NCI-H82 (cell line): ENCODE measurements at regions not wholly inside any gene's neighbourhood (a gene's known extent, or its start where the extent isn't known, plus 50 kb on each side); places are given as distances from the start of the nearest gene placed in this dataset.
"Not testable (repeated sequence)": the region's sequence is repeated elsewhere in the genome, so short reads cannot be mapped to it uniquely, and the experiment has no call there.

Source experiments
- DNase-seq: peaks from one replicate; lab custom pipeline; 2025; lab: John Stamatoyannopoulos, UW

GRCh38 chr6:25124216-25124715 is 154.9 kb upstream of the CARMIL1 start:
- no peak for DNase-seq

DNA sequence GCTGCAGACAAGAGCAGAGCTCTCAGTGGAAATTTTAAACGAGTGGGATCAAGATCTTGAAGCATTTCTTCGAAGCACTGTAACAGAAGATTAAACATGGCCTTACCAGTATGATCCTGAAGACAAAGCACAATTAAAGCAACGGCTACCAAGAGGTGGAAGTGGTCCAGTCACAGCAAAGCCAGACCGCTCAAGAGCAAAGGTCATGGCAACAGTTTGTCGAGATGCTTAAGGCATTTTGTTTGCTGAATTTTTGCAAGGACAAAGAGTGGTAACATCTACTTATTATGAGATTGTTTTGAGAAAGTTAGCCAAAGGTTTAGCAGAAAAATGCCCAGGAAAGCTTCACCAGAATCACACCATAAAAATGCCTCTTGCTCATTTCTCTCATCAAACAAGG is 153.4 kb upstream of the CARMIL1 start:
- DNase-seq: no peak

DNA sequence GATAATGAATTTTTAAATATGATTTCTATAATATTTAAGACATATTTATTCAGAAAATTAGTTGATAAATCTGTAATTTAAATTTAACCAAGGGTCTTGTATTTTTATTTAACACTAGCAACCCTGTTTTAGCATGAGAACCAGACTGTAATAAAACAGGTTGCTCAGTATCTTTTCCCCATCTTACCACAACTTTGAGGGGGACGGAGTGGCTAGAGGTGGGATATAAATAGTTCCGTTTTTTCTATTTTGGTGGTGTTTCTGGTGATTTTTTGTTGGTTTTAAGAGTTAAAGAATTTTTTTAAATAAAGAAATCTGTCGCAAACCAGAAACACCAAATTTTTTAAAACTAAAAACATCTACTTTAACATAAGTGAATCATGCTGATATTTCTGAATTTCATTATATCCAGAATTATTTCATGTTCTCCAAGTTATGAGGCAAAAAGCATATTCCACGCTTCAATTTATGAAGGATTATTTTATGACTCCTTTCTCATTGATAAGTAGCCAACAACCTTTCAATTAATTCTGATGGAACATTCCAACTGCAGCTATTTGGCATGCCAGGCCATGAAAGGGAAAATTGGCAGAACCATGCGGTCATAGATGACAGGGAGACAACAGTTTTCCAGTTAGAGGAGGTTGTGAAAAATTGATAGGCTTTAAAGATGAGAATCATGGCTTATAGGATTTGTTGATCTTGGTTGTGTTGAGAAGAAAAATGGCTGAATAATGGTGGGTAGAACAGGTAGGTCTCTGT is 151.9 kb upstream of the CARMIL1 start:
- DNase-seq: no peak

DNA sequence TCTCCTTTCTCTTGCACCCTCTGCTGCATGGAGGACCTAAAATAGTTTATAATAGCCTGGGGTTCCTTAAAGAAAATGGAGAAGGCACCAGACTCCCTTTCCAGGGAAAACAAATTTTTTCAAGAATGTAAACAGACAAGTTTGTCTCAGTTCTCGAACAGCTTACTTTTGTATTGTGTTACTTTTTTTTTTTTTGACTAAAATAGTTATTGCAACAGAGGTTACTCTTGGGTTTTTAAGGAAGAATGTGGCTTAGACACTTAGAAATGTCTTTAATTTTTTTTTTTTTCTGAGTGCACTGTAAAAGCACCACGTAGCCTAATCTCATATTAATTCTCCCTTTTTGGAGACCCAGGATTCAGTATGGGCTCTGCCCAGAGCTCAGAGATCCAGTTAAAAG is 148.7 kb upstream of the CARMIL1 start:
- no peak for DNase-seq

DNA sequence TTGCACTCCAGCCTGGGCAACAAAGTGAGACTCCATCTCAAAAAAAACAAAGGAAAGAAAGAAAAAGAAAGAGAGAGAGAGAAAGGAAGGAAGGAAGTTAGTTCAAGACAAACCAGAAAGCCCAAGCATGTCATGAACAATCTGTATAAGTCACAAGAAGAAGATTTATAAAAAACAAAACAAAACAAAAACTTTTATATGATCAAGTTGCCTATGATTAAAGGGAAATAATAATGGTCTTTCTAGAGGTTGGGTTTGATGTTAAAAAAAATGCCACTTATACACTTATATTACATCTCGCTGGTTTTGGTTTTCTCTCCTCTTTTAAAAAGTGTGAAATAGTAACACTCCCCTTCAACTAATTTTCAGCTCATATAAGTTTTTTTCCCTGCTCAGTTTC is 146.2 kb upstream of the CARMIL1 start:
- no peak for DNase-seq

DNA sequence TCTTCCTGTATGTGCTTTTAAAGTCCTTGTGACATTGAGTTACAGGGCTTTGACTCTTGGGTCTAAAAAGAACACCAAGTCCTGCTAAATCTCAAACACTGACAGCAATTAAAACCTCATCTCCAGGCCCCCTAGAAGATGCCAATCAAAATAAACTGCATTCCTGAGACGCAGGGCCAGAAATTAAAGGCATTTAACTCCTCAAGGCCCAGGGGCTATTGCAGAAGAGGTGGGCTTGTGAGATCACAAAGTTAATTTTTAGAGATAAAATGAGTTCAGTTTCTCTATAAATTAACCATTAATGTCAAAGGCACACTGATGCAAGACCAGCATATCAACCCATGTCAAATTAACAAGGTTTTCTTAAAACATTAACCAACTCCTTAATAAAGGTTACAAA is 145.6 kb upstream of the CARMIL1 start:
- DNase-seq: no peak

- no peak for DNase-seq
Measured at GRCh38 chr6:25136854-25137253, 142.3 kb upstream of the CARMIL1 start.

- no peak for DNase-seq
Measured at GRCh38 chr6:25137480-25137879, 141.7 kb upstream of the CARMIL1 start.

- DNase-seq: no peak
Measured at GRCh38 chr6:25137916-25138232, 141.3 kb upstream of the CARMIL1 start.

DNA sequence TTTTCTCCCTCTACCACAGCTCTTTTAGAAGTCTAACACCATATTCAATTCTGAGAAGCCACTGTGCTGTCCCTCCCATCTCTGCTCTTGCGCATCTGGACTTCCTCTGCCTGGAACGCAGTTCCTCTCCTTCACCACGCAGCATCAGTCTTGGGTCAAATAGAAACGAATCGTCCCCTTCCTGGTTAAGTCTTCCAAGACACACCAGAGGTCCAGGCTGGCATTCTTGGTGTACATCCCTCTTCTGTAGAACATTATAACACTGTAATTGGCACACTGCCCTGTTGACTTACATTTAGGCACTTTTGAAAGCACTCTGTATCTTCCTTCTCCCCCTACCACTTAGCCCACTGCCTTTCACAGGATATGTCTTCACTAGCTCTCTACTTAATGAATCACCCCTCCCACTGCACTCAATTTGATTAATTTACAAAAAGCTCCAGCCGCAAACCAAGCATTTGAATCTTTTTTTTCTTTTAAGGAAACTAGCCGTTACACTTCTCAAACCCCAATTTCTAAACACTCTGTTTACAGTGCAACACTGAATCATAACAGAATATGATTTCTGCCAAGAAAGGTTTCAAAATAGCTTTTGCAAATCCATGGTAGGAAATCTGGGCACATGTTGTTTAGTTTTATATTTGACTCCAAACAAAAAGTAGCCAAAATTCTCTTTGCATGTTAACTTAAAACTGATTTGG is 140.8 kb upstream of the CARMIL1 start:
- no peak for DNase-seq

GRCh38 chr6:25138934-25139415 is 140.2 kb upstream of the CARMIL1 start:
- DNase-seq: no peak

DNA sequence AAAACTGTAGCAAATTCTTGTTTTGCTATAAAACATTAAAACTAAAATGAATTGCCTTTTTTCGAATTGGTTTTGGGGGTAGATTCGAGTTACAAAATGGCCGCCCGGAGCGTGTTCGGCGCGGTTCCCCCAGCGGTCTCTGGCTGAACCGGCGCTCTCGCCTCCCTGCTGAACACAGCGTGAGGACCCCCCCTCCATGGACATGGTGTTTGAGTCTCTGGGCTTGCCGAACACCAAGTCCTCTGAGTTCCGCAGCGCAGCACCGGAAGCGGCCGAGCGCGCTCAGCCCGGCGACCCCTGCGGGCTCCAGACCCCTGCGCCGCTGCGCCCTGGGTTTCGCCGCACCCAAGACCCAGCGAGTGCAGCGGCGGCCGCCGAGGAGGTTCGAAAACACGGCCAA is 139.6 kb upstream of the CARMIL1 start:
- DNase-seq: not testable (repeated sequence)

- no peak for DNase-seq
Measured at GRCh38 chr6:25142506-25142905, 136.7 kb upstream of the CARMIL1 start.

- DNase-seq: no peak
Measured at GRCh38 chr6:25144919-25145318, 134.3 kb upstream of the CARMIL1 start.

DNA sequence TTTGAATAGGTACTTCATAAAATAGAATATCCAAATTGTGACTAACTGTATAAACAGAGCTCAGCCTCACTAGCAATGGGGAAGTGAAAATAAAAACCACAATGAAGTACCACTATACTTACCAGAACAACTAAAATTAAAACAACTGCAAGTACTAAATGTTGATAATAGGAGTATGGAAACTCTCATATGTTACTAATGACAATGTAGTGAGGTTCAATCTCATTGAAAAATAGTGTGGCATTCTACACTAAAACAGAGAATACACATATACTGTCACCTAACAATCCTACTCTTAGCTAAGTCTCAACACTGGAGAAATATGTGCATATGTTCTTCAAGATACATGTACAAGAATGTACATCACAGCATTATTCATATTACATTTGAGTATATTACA is 132.0 kb upstream of the CARMIL1 start:
- no peak for DNase-seq

- DNase-seq: no peak
Measured at GRCh38 chr6:25150031-25150430, 129.1 kb upstream of the CARMIL1 start.

GRCh38 chr6:25150863-25151262 is 128.3 kb upstream of the CARMIL1 start:
- DNase-seq: no peak

DNA sequence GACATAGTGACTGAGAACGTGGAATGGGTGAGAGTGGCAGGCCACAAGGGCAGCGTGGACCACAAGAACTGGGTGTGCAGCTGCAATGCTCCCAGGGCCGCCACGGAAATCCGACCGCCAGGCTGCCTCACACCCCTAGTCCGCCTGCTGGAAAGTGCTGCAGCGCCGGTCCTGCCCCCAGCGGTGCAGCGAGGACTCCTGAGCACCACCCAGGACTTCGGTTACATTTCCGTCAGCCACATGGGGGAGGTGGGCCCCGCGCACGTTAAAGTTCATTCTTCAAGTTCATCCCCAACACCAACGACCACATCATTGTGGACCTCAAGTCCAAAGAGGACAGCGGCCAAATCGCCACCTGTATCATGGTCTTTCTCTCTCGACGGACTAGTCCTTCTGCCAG is 126.1 kb upstream of the CARMIL1 start:
- no peak for DNase-seq

GRCh38 chr6:25154034-25154596 is 125.1 kb upstream of the CARMIL1 start:
- no peak for DNase-seq

- no peak for DNase-seq
Measured at GRCh38 chr6:25155211-25155610, 124.0 kb upstream of the CARMIL1 start.

- DNase-seq: no peak
Measured at GRCh38 chr6:25156123-25156522, 123.1 kb upstream of the CARMIL1 start.

DNA sequence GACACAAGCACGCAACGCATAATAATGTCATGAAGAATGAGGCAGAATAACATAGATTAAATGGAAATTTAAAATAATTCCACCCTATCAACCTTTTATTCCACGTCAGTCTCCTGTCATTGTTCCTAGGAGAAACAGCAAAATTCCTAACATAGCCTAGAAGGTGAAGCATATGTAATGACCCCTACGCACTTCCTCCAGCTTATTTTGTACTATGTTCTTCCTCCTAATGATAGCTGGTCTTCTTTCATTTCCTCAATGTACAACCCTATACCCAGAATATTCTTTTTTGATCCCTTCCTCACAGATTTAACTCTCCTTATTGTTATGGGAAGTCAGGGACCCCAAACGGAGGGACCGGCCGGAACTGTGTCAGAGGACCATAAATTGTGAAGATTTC is 122.0 kb upstream of the CARMIL1 start:
- no peak for DNase-seq

DNA sequence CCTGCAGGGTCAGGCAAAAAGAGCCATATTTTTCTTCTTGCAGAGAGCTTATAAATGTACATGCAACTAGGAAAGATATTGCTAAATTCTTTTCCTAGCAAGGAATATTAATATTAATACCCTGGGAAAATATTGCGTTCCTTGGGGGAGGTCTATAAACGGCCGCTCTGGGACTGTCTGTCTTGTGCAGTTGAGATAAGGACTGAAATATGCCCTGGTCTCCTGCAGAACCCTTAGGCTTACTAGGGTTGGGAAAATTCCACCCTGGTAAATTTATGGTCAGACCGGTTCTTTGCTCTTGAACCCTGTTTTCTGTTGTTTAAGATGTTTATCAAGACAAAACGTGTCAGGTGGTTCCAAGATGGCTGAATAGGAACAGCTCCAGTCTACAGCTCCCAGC is 121.3 kb upstream of the CARMIL1 start:
- DNase-seq: no peak
